Kidney (tissue), 13 donors: ENCODE measurements at regions not wholly inside any gene's neighbourhood (a gene's known extent, or its start where the extent isn't known, plus 50 kb on each side); places are given as distances from the start of the nearest gene placed in this dataset.
"Not testable (repeated sequence)": the region's sequence is repeated elsewhere in the genome, so short reads cannot be mapped to it uniquely, and the experiment has no call there.

Experiments
- DNase-seq, 5 donors: peaks; one replicate each; pipeline ENCODE4 v3.0.0-alpha.2; 2013 to 2020
- FAIRE-seq: peaks from 2 replicates; lab custom pipeline; 2012; peaks lifted over from hg19 to GRCh38; lab: Jason Lieb, UNC
- H3K27ac ChIP-seq, 2 donors: one replicate each; pipeline ENCODE4 v1.7.0; 2013; ENCODE audit warnings: low read depth in 2 of 2, low read length in 2 of 2, inconsistent platforms in 1 of 2
- H3K27me3 ChIP-seq: one replicate; pipeline ENCODE4 v1.7.1; 2013; ENCODE audit warnings: low read length, inconsistent platforms; ENCODE audit not compliant: control insufficient read depth, insufficient read depth
- H3K36me3 ChIP-seq, 3 donors: one replicate each; pipeline versions ENCODE4 v1.7.0 to v1.7.1; 2013; ENCODE audit warnings: low read length in 3 of 3, control low read depth in 1 of 3, inconsistent platforms in 1 of 3; ENCODE audit not compliant: insufficient read depth in 3 of 3, control insufficient read depth in 2 of 3
- H3K4me1 ChIP-seq, 3 donors: one replicate each; pipeline versions ENCODE4 v1.7.0 to v1.7.1; 2013; ENCODE audit warnings: low read length in 3 of 3, inconsistent platforms in 1 of 3, low read depth in 1 of 3; ENCODE audit not compliant: control insufficient read depth in 2 of 3, insufficient read depth in 2 of 3
- H3K4me3 ChIP-seq, 3 donors: one replicate each; pipeline versions ENCODE4 v1.7.0 to v1.8.1; 2013; ENCODE audit warnings: low read length in 3 of 3, control low read depth in 1 of 3, inconsistent platforms in 1 of 3
- H3K9ac ChIP-seq, 3 donors: one replicate each; pipeline versions ENCODE4 v1.7.0 to v1.7.1; 2013; ENCODE audit warnings: low read length in 3 of 3, control low read depth in 1 of 3, inconsistent platforms in 1 of 3
- H3K9me3 ChIP-seq, 3 donors: one replicate each; pipeline versions ENCODE4 v1.7.0 to v1.7.1; 2013; ENCODE audit warnings: low read length in 3 of 3, control low read depth in 1 of 3, inconsistent platforms in 1 of 3; ENCODE audit not compliant: control insufficient read depth in 2 of 3, insufficient read depth in 1 of 3
- intact Hi-C: fragments of 100-400 bp; cut with DNase I; formaldehyde crosslinking; loops from one replicate; pipeline ENCODE4 v1.11.1; 2022
- TF ChIP-seq, protein P1 (sequence below): IDR thresholded peaks from 3 replicates; pipeline ENCODE4 v1.5.1; 2012; ENCODE audit warnings: mild to moderate bottlenecking, moderate library complexity, borderline replicate concordance; ENCODE audit not compliant: insufficient read depth; ENCODE audit errors: extremely low read depth
- donor health status: control.
- donor health status: control.
- donor health status: control.
- donor health status: control.
- donor health status: control.
- donor health status: DM: yes; HTN: yes; CAD: no.
- donor health status: Normal renal cell carcinoma (clear cell type).

DNA sequence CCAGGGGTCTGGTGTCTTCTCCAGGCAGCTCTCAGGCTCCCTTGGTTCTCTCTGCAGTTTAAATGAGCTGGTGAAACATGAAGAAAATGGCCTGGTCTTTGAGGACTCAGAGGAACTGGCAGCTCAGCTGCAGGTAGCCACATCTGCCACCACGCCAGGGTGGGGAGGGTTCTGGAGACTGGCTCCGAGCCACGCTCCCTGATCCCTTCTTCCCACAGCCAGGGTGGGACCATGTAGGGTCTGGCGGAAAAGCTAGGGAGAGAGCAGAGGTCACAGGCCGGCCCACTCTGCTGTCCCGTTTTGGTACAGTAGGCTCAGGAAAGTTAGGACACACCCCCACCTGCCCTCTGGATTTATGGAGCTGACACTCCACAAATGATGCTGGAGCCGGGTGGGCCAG is 103.5 kb upstream of the CCZ1B start:
- FAIRE-seq, DNase-seq, H3K36me3 ChIP-seq, intact Hi-C loops, H3K4me3 ChIP-seq, H3K4me1 ChIP-seq, H3K27me3 ChIP-seq, H3K9me3 ChIP-seq, H3K27ac ChIP-seq, H3K9ac ChIP-seq: not testable (repeated sequence)

DNA sequence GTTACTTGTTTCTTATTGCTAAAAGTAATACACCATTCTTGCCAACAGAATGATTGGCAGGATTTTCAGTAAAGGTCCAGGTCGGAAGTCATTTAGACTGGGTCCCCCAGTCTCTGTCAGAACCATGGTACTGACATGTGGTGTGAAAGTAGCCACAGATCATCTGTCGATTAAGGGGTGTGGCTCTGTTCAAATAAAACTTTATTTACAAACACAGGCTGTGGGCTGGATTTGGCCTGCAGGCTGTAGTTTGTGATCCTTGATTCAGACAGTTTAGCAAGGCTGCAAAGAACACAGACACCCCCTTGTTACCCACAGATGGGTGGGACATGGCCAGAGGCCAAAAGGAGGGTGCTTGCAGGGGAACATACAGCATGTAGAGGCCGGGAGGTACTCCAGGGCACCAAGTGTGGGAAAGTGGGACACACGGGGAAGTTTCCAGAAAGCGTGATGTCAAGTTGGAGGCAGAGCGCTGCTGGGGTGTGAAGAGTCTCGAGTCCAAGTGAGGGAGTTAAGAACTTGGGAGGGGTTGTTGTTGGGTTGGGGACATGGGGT is 104.1 kb upstream of the CCZ1B start:
- H3K4me1 ChIP-seq, H3K27ac ChIP-seq, H3K4me3 ChIP-seq, H3K36me3 ChIP-seq, H3K27me3 ChIP-seq, FAIRE-seq, H3K9ac ChIP-seq, H3K9me3 ChIP-seq, intact Hi-C loops: not testable (repeated sequence)
- peak in 1 of 5 donors; percentile 2 for DNase-seq

DNA sequence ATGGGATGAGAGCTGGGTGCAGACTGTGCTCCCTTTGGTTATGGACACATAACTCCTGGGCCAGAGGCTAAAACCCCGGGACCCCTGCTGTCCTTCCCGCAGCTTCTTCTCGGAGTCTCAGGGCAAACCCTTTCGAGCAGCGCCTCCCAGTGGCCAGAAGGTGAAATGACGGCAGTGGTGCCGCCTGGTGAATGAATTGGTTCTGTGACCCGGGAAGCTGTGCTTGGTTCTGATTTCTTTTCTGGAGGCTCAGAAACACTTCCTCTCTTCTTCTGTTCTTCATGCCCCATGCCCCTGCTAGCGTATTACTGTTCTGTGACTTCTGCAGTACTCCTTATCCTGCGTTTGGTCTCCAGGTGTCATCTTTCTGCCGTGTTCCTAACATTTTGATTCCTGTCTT is 104.7 kb upstream of the CCZ1B start:
- DNase-seq, H3K27ac ChIP-seq, intact Hi-C loops, H3K4me1 ChIP-seq, H3K9me3 ChIP-seq, H3K9ac ChIP-seq, H3K4me3 ChIP-seq, H3K27me3 ChIP-seq, H3K36me3 ChIP-seq, FAIRE-seq: not testable (repeated sequence)

DNA sequence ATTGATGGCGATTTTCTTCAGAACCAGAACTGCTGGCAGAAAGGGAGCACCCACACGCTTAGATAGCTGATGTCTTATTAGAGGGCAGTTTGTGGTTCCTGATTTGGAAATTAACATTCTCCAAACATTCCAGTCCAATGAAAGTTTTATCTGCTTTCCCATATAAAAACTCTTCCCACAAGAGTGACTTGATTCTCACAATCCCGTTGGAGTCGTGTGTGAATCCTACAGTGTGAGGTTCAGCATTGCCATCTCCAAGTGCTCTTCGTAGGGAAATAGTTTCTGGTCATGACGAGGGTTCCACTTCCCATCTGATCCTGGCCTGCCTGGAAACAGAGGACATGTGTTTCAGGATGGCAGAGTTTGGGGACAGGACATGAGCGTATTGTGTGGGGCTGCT is 105.4 kb upstream of the CCZ1B start:
- H3K27me3 ChIP-seq, DNase-seq, intact Hi-C loops, FAIRE-seq, H3K36me3 ChIP-seq, H3K9me3 ChIP-seq, H3K9ac ChIP-seq, H3K27ac ChIP-seq, H3K4me1 ChIP-seq, H3K4me3 ChIP-seq: not testable (repeated sequence)

DNA sequence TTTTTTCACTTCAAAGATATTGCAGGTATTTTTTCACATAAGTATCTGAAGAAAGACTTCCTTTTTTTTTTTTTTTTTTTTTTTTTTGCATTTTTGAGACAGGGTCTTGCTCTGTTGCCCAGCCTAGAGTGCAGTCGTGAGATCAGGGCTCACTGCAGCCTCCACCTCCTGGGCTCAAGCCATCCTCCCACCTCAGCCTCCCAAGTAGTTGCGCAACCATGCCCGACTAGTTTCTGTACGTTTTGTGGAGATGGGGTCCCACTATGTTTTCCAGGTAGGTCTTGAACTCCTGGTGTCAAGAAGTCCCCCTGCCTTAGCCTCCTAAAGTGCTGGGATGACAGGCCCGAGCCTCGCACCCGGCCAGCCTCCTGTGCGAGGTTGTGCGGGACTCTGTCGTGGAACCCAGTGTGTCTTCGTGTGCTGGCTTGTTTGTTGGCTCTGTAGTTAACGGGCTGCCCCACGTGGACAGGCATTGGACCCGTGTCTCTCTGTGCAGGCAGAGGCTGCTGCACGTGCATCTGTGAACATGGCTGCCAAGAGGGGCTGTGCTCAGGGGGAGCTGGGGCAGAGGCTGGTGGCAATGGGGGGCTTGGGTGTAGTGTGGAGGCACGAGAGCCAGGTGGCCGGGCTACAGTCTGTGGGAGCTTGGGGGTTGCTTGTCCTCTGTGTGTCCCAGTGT is 108.0 kb upstream of the CCZ1B start:
- H3K4me1 ChIP-seq, FAIRE-seq, H3K27me3 ChIP-seq, H3K27ac ChIP-seq, H3K9ac ChIP-seq, DNase-seq, H3K36me3 ChIP-seq, intact Hi-C loops, H3K9me3 ChIP-seq, H3K4me3 ChIP-seq: not testable (repeated sequence)

DNA sequence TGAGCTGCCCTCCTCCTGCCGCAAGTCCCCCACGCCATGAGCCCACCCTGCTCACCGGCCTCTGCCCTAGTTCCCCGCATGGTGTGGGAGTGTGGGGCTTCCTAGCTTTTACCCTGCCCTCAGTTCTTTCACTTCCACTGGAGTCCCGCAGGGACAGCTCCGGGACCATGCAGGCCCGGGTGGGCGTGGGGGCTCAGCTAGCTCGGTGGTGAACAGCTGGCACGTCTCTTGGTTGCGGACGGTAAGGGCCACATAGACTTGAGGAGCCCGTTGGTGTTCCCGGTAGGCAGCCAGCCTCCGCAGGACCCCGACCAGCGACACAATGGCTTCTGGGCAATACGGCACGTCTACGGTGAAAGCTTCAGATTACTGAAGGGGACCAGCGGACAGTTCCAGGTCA is 108.9 kb upstream of the CCZ1B start:
- TF ChIP-seq, protein P1, sequence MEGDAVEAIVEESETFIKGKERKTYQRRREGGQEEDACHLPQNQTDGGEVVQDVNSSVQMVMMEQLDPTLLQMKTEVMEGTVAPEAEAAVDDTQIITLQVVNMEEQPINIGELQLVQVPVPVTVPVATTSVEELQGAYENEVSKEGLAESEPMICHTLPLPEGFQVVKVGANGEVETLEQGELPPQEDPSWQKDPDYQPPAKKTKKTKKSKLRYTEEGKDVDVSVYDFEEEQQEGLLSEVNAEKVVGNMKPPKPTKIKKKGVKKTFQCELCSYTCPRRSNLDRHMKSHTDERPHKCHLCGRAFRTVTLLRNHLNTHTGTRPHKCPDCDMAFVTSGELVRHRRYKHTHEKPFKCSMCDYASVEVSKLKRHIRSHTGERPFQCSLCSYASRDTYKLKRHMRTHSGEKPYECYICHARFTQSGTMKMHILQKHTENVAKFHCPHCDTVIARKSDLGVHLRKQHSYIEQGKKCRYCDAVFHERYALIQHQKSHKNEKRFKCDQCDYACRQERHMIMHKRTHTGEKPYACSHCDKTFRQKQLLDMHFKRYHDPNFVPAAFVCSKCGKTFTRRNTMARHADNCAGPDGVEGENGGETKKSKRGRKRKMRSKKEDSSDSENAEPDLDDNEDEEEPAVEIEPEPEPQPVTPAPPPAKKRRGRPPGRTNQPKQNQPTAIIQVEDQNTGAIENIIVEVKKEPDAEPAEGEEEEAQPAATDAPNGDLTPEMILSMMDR = no peak
- intact Hi-C loops = no loop called here
- FAIRE-seq = no peak

DNA sequence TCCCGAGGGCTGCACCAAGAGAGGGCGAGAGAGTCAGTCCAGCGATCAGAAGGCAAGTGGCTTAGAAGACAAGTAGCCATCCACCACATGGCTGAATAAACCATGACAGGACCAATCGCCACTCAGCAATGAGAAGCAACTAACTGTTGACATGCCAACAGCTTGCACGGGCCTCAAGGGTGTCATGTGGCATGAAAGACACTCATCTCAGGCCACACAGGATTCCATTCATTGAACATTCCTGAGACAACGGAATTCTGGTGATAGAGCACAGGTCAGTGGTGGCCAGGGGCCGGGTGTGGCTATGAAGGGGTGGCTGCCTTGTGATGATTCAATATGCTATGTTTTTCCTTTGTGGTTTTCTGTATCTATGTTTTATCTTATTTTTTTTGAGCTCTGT is 110.6 kb upstream of the CCZ1B start:
- H3K27ac ChIP-seq, H3K9me3 ChIP-seq, FAIRE-seq, H3K9ac ChIP-seq, DNase-seq, H3K4me3 ChIP-seq, H3K4me1 ChIP-seq, H3K27me3 ChIP-seq, intact Hi-C loops, H3K36me3 ChIP-seq: not testable (repeated sequence)

More for the DNA sequence above, 108.9 kb upstream of the CCZ1B start:
- Histone ChIP-seq H3K4me1 (no peaks in the 10 kb centered on the region), H3K4me3 (no peak overlapping the region), H3K27me3 (no peaks in the 10 kb centered on the region), H3K36me3 (no peaks in the 10 kb centered on the region), H3K27ac (no peak overlapping the region), H3K9ac (no peak overlapping the region), H3K9me3 (no peaks in the 10 kb centered on the region)
- no peak for DNase-seq
